T-helper 22 cell (primary cell): ENCODE measurements at regions not wholly inside any gene's neighbourhood (a gene's known extent, or its start where the extent isn't known, plus 50 kb on each side); places are given as distances from the start of the nearest gene placed in this dataset.
"Not testable (repeated sequence)": the region's sequence is repeated elsewhere in the genome, so short reads cannot be mapped to it uniquely, and the experiment has no call there.

Source experiments
- DNase-seq: peaks from one replicate; pipeline ENCODE4 v3.0.0-alpha.2; 2020; ENCODE audit warnings: low read depth

- not testable (repeated sequence) for DNase-seq
Measured at GRCh38 chr1:273772-274171, 177.7 kb downstream of the OR4F29 start.

- DNase-seq = peak; percentile 2
Measured at GRCh38 chr1:267815-268214, 183.7 kb downstream of the OR4F29 start.
